HuH-7 (cell line): ENCODE measurements at regions not wholly inside any gene's neighbourhood (a gene's known extent, or its start where the extent isn't known, plus 50 kb on each side); places are given as distances from the start of the nearest gene placed in this dataset.

Experiments used
- DNase-seq: peaks from one replicate; pipeline ENCODE4 v3.0.0; 2011; ENCODE audit warnings: low spot score

DNA sequence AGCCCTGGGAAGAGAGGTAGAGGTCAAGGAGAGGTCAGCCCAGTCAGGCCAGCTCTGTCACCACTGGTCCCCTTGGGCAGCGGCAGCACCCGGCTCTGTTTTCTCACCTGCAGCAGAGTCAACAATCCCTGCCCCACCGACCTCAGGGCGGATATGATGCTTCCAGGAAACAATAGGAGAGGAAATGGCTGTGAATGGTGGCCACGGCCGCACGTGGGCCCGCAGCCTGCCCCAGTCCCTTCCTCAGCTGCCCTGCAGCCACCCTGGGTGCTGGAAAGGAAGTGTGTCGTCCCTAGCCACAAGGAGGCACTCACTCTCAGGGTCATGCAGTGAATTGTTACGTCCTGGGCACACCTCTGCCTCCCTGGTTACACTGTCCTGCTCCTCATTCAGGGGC is 92.5 kb upstream of the ENPP6 start:
- no peak for DNase-seq

DNA sequence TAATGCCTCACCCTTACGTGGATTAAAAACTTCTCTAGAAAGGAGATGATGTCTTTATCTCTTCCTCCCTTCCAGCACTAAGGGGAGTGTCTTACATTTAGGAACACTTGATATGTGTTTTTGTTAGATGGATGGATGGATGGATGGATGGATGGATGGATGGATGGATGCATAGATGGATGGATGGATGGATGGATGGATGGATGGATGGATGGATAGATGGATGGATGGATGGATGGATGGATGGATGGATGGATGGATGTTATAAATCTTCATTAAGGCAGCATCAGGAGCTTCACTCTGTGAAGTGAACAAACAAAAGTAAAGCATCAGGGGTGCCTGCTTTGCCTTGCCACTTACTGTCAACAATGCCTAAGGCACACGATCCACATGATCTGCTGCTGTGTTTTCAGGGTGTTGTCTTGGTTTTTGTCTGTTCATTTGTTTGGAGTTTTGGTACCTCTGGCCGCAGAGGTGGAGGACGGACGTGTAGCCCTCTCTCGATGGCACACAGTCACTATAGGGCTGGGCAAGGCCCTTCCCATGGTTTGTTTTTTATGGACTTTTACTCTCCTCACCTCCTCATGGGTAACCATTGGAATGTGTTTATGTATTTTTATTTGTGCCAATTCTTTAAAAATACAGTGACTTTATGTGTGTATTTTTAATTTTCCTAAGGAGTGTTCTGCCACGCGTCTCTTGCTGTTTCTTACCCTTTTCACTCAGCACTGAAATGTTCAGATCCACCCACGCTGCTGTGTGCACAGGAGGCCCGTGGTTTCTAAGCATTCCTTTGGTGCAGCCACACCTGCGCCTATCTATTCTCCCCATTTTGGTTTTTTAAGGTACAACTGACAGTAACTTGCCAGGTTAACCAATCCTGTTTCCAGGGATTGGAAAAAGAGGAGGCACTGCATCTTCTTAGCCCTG is 91.8 kb upstream of the ENPP6 start:
- DNase-seq: no peak

DNA sequence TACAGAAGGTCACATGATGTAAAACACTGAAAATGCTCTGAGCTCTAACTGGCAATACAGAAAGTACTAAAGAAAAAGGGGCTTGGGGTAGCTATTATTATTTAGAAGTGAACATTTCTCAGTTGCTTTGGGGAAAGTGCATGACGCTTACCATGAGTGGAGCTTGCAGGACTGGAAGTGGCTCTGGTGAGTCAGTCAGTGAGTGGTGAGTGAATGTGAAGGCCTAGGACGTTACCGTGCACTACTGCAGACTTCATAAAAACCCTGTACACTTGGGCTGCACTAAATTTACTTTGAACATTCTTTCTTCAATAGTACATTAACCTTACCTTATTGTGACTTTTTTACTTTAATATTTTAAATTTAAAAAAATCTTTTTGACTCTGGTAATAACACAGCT is 89.3 kb upstream of the ENPP6 start:
- DNase-seq: no peak

DNA sequence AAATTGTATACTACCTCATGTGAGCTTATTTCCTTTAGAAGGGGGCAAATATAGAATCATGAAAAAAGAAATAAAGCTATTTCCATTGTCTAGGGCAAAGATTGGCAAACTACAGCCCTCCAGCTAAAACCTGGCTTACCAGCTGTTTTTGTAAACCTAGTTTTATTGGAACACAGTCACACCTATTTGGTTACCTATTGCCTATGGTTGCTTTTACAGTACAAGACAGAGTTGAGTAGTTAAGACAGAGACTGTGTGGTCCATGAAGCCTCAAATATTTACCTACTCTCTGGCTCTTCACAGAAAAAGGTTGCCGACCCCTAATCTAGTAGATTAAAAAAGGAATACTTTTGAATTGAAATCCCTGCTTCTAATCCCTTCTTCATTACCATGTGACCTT is 88.8 kb upstream of the ENPP6 start:
- no peak for DNase-seq

DNA sequence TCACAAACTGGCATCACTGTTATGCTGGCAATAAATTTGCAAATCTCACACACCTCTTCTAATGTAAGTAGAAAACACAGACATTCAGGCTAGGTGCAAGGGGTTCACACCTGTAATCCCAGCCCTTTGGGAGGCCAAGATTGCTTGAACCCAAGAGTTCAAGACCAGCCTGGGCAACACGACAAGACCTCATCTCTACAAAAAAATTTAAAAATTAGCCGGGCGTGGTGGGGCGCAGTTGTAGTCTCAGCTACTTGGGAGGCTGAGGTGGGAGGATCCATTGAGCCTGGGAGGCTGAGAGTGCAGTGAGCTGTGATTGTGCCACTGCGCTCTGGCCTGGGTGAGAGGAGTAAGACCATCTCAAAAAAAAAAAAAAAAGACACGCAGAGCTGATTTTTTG is 83.1 kb upstream of the ENPP6 start:
- no peak for DNase-seq

DNA sequence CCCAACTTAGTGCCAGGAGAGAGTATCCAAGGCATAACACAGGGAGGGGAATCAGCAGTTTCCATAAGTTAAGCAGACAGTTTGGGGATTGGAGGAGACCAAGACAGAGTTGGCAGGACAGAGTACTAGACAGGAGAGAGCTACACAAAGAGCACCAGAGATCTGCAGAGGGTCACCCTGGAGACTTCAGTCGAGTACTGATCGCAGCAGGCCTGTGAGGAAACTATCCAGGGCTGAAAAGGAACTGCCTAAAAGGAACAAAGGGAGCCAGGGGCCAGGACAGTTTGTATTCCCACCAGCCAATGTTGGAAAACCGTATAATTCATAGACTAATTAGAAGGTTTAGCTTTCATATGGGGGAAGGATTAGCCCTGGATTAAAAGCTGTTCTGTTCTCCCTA is 80.6 kb upstream of the ENPP6 start:
- no peak for DNase-seq

DNA sequence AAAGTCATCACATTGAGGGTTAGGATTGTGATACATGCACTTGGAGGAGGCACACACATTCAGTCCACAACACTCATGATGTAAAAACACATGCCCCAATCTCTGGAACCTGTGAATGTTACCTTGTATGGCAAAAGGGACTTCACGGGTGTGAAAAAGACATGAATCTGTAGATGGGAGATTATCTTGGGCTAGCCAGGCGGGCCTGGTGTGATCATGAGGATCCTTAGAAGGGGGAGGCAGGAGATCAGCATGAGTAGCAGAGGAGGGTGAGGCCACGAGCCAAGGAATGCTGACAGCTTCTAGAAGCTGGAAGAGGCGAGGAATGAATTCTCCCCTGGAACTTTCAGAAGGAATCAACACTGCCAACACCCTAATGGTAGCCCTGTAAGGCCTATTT is 77.5 kb upstream of the ENPP6 start:
- no peak for DNase-seq

DNA sequence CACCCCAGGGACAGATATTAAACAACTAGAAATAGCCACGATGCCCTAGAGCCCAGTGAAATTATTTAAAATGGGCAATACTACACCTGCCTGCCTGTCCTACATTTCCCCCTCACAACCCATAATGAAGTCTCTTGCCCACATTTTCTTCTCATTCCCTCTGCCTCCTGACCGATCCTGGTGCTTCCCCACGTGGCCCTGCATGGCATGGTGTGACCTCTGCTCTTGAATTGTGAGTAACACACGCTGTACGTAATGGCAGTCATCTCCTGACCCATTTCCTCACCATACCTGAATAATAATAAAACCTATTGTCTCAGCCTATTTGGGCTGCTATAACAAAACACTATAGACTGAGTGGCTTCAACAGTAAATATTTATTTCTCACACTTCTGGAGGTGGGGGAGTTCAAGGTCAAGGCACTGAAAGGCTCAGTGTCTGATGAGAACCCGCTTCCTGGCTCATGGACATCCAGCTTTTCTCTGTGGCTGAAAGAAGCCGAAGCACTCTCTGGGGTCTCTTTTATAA is 77.0 kb upstream of the ENPP6 start:
- DNase-seq: no peak

DNA sequence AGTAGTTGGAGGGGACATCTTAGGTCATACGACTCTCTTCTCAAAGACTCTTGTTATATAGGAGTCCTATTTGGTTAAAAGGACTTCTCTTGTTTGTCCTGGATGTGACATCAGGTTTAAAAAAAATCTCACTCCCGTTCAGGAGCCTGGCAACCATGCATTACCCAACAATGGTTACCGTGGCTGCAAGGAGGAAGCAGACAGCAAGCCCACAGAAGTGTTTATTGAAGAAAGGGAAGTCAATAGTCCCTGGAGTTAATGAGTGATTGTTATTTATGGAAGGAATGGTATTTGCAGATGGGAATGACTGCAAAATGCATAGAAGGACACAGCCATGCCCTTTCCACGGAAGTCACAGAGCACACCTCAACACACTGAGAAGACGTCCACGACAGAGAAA is 75.9 kb upstream of the ENPP6 start:
- no peak for DNase-seq

DNA sequence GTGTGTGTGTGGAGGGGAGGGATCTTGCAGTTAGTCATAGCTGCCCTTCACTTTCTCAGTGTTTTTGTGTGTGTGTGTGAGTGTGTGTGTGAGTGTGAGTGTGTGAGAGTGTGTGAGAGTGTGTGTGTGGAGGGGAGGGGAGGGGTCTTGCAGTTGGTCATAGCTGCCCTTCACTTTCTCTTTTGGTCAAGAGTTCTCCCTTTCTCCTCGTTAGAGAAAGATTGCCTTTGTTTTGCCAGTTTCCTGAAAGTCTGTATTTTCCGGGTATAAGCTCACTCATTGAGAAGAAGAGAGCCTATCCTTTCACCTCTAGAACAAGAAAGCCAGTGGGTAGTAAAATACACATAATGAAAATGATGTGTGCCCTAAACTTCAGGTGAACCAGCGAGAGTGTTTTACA is 75.2 kb upstream of the ENPP6 start:
- no peak for DNase-seq

DNA sequence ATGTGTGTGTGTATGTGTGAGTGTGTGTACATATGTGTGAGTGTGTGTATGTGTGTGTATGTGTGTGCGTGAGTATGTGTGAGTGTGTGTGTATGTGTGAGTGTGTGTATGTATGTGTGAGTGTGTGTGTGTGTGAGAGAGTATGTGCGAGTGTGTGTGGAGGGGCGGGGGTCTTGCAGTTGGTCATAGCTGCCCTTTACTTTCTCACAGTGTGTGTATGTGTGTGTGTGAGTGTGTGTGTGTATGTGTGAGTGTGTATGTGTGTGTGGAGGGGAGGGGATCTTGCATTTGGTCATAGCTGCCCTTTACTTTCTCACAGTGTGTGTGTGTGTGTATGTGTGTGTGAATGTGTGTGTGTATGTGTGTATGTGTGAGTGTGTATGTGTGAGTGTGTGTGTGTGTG is 74.8 kb upstream of the ENPP6 start:
- DNase-seq: no peak

DNA sequence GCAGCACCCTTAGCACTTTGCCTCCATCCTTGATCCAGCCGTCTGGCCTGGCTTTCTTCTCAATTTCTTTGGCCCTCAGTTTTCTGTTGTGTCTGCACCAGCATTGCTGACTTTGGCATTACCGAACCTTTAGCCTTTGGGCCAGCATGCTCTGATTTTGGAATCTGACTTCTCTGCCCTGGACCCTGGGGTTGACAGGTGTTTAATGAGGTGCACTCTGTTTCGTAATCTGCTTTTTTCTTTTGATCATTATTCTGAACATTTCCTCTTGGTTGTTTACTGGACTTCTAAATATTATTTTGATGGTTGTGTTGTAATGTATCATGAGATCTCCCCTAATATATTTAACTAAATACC is 71.5 kb upstream of the ENPP6 start:
- no peak for DNase-seq

DNA sequence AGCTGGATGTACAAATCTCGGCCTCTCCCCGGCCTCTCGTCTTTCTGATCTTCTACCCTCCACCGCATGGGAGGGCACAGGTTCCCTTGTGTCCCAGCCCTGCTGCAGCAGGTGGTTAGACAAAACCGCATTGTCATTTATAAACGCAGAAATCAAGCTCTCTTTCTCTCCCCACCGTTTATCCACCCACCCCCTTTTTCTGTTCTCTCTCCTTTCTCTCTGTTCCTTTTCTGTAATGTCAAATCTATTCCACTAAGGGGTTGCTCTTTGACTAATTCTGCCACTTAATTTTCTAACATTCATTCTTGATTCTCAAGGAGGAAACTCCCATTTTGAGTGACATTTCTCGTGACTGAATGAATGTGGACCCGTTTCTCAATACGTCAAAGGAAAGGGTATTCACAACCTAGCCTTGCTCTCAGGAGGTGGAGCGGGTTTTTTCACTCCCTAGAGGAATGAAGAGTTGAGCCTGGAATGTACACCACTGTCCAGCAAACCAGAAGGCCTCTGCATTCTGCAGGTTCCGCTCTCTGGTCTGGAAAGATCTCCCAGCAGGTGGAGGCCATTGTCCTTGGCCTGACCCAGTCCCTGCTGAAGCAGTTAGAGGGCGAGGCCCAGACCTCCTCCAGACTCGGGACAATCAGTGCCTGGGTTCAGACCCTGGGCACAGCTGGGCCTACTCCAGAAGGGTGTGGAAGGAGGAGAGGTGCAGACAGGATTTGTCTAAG is 70.9 kb upstream of the ENPP6 start:
- DNase-seq: no peak

DNA sequence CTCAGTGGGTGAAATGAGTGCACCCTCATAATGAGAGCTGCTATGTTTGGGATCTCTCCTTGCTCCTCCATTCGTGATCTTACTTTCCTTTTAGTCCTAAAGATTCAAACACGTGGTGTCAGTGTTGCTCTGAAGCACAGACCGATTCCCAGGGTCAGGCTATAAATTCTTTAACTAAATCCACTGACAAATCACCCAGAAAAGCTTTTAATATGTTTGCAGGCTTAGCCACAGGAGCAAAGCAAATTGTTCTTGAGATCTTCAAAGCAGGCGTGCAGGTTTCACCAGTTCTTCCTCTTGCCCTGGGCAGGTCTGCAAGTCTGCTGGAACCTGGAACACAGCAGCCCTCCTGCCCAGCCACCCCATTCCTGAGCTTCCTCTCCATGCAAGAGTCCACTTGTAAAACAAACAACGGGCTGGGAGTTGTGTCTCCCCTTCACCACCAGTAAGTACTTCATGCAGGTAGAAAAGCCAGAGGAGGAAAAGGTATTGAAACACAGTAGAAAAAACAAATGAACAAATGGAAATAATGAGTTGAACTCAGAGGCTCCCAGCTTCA is 70.1 kb upstream of the ENPP6 start:
- peak; percentile 20 for DNase-seq

DNA sequence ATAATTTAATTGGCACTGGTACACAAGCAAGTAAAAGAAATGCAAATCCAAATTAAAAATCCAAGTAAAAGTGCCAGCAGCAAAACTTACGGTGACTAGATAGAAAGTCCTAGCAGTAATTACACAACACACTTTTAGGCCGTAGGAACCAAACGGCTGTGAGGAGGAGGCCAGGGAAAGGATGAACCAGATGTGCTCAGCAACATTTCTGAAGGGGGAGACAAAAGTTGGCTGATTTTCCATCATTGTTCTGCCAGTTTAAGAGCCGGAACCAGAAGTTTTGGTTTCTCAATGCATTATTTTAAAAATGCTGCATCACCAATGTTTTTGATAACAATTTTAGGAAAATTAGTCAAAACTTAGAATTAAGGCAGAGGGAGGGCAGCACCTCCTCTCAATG is 68.7 kb upstream of the ENPP6 start:
- DNase-seq: no peak

DNA sequence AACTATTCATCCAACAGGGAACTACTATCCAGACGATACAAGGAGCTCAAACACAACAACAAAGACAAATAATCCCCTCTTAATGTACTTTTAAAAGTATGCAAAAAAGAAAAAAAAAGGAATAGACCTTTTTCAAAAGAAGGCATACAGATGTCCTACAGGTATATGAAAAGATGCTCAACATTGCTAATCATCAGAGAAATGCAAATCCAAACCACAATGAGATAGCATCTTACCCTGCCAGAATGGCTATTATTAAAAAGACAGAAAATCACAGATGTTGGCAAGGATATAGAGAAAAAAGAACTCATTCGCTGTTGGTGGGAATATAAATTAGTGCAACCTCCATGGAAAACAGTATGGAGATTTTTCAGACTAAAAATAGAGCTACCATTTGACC is 67.1 kb upstream of the ENPP6 start:
- DNase-seq: no peak

DNA sequence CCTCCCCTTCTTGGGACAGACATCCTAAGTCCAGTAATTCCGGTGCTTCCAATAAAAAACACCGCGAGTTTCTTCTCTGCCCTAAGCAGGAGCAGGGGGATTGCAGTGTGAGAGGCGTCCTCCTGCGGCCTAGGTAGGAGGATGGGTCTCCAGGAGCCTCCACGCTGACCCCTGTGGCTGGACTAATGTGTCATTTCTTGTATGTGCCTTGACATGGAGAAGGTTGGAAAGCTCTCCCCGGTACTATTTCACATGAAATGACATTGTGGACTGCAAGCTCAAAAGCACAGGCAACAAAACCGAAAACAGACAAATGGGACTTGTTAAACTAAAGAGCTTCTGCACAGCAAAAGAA is 66.6 kb upstream of the ENPP6 start:
- no peak for DNase-seq

DNA sequence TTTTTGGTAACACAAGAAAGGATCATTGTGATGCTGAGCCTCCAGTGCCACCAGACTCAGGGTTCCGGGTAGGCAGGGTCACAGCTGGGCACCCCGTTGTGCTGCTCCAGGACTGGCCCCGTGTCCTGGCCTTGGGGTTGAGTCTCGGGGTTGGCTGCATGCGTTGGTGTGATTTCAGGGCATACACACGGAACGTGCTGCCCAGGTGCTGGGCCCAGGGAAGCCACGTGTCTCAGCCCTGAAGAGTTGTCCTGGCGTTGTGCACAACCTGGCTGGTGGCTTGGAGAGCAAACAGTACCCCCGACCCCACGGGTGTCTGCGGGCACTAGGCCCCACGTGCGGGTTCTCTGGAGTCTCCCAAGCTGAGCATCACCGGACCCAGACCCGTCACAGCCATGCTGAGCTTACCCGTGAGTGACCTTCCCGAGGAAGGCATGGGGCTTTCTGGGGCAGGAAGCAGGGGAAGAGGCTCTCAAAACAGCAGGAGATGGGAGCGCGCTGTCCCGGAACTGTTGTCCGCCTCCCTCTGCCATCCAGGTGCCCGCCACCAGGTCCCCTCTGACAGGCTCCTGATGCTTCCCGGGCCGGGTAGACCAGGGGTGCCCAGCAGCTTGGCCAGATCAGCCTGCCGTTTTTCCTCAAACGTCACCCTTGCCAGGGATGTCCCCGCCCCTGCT is 66.1 kb upstream of the ENPP6 start:
- DNase-seq: no peak

DNA sequence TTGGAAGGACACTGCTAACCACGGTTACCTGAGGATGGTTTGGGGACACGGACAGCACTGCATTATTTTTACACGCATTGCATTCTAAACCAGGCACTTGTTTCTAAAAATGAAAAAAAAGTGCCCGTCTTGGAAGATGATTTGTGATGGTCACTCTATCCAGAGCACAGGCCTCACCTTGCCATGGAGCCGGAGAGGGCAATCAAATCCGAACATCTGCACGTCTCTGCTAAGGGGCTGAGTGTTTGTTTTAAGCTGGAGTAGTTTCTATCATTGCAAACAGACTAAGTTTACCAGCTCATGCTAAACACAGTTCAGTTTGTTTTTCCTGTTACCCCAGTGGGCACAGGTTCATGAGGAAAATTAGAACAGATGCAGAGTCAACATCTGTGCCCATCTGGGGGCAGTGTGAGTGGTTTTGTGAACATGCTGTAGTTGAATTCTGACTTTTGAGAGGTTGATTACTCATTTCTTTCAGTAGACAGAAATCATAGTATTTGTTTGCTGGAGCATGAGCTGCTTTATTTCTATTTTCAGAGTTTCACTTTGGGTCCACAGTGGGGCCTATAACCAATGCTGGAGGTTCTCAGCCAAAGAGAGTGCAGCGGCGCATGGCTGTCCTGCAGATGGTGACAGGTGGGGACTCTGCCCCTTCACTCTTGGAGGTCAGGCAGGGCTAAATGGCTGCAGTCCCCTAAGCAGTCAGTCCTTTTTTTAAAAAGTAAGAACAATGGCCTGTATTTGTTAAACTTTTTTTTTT is 65.4 kb upstream of the ENPP6 start:
- no peak for DNase-seq

DNA sequence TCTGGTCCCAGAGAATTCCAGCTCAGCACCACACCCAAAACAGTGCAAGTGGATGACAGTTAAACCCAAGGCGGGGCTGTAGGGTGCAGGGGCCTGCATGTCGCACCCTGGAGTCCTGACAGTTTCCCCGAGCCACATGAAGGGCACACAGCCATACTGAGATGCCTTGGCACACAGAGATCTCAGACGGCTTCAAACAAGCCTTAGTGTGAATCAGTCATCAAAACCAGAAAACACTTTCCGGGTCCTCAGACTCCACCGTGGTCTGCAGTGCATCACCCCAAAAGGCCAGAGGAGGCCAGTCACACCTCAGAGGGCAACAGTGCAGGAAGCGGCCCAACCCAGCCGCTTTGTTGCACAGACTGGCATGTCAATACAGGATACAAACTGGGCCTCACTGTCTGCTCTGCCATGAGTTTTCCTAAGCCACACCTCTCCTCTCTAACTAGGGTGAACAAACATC is 64.6 kb upstream of the ENPP6 start:
- no peak for DNase-seq

DNA sequence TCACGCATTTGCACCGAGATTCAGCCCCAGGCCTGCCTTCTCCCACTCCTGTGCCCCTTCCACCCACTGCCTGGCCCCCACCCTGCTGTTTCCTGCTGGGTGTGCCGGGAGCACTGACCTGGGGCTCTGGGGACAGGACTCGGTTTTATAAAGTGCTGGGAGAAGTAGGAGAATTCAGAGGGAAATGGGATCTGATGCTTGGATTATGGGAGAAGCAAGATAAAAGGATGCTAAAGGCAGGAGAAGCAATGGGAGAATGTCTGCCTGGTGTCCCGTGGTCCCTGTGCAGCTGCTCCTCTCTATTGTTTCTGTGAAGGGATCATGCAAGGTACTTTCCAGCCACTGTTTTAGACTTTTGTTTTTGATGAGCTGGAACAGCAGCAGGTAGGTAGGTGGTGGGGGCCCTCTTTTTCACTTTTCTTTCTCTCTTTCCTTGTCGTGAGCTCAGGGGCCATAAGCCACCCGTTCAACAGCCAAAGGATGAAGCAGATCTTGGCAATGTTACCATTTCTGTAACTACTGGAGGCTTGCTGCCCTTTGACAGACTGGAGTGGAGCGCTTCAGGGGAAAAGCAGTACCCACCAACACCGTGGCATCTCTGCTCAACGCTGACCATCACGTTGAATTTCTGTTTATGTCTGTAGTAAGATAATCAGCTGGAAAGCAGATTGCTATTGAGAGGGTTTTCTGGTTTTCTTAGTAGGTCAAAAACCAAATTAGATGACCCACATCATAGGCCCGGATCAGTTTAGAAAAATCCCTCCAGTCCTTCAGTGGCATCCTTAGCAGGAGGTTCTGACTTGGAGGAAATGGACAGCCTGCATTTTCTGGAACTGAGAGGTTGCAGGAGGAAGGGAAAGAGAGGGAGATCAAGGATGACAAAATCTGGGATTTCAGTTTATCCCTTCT is 63.8 kb upstream of the ENPP6 start:
- no peak for DNase-seq
